ENCODE measurements at regions not wholly inside any gene's neighbourhood (a gene's known extent, or its start where the extent isn't known, plus 50 kb on each side); places are given as distances from the start of the nearest gene placed in this dataset.

DNA sequence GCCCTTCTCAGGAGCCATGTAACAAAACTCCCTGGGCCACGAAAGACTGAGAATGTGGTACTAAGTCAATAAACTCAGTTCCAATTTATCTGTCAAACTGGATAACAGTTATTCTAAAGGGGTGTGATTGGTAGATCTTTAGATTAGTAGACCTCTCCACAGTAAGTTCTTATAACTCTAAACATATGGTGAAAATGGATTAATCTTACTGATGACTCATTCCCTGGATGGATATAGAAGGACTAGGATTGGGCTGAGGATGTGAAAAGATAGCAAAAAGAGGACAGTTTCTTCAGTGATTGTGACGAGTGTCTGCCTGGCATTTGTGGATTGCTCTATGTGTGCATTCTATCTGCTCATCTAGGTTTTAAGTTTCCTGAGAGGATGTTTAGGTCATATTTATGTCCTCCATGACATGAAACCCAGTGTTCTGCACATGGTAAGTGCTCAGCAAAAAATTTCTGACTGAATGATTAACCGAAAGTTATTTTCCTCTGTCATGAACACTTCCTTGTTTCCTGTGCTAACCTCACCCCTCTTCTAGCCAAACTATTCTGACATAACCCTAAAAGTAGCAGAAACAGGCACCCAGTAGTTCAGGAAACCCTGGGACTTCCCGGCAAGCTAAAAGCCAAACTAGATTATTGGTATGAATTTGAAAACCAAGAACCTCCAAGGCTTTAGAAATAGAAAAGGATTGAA lies 397.5 kb upstream of the PLXNA2 start:
- H2BK120ac ChIP-seq (ENCODE audit: low read depth, low read length) = no peak overlapping the region
- no peak overlapping the region for H4K8ac ChIP-seq (ENCODE audit: low read depth, low read length)
- WGBS (ENCODE audit: extremely low coverage, insufficient coverage, low lambda C conversion rate) = no CpG with 5 or more reads among the region's 4 CpGs
- H3K27me3 ChIP-seq (ENCODE audit: insufficient read depth, low read length, poor library complexity) = no peaks in the 10 kb centered on the region
- H3K4me2 ChIP-seq (ENCODE audit: low read length) = no peak overlapping the region
- no peaks in the 10 kb centered on the region for H3K79me2 ChIP-seq (ENCODE audit: control insufficient read depth, insufficient read depth, low read length)
- H3K79me1 ChIP-seq (ENCODE audit: low read length) = no peaks in the 10 kb centered on the region
- no peak overlapping the region for H3K23ac ChIP-seq (ENCODE audit: low read length)
- H3K18ac ChIP-seq (ENCODE audit: low read length) = no peak overlapping the region
- peak overlapping the region; percentile 5 for H4K5ac ChIP-seq (ENCODE audit: low read length)
- H3K4me1 ChIP-seq (ENCODE audit: control insufficient read depth, low read depth, low read length) = no peaks in the 10 kb centered on the region
- H3K56ac ChIP-seq (ENCODE audit: low read length) = no peak overlapping the region
- no peak overlapping the region for H3K9ac ChIP-seq (ENCODE audit: low read length)
- no peak overlapping the region for H2BK5ac ChIP-seq (ENCODE audit: low read length)
- DNase-seq = no peak
- no peak overlapping the region for H2BK15ac ChIP-seq (replicated peaks; ENCODE audit: low read depth)
- peak overlapping the region; percentile 24 for H3K4ac ChIP-seq (ENCODE audit: low read depth, low read length)
- no peak overlapping the region for H3K27ac ChIP-seq (ENCODE audit: low read depth, low read length)
- H2AK5ac ChIP-seq (ENCODE audit: low read length) = no peak overlapping the region
- no peak overlapping the region for H3K4me3 ChIP-seq (ENCODE audit: low read length)
- H3K36me3 ChIP-seq (ENCODE audit: control insufficient read depth, insufficient read depth, low read length) = no peaks in the 10 kb centered on the region

DNA sequence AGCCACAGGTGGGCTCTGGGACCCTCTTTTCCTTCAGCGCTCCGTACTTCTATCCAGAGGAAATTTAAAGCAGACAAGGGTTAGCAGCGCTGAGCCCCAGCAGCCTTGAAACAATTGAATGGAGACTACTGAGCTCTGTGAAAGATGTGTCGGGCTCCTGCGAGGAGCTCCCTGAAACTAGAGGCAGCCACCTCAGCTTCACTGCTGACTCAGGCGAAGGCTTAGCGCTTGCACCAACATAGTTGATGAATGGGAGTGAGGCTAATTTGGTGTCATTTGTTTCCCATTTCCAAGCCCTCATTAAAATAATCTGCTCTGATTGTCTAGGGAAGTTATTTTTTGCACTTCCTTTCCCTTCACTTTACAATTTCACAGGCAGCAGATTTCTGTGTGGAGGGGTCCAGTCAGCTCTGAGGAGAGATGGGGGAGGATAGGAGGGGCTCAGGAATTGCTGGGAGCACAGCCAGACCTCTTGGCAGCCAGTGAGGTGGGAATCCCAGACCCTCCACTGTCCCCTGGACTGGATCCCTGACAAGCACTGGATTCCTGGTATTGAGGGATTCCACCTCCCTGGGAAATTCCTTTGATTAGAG lies 398.9 kb upstream of the PLXNA2 start:
- Histone ChIP-seq H3K18ac (ENCODE audit: low read length) (no peak overlapping the region), H3K79me2 (ENCODE audit: control insufficient read depth, insufficient read depth, low read length) (no peaks in the 10 kb centered on the region), H3K4ac (ENCODE audit: low read depth, low read length) (peak overlapping the region; percentile 75), H3K27me3 (ENCODE audit: insufficient read depth, low read length, poor library complexity) (no peaks in the 10 kb centered on the region), H4K8ac (ENCODE audit: low read depth, low read length) (no peak overlapping the region), H3K23ac (ENCODE audit: low read length) (no peak overlapping the region), H2BK15ac (replicated peaks; ENCODE audit: low read depth) (no peak overlapping the region), H3K56ac (ENCODE audit: low read length) (no peak overlapping the region), H3K36me3 (ENCODE audit: control insufficient read depth, insufficient read depth, low read length) (no peaks in the 10 kb centered on the region), H3K9ac (ENCODE audit: low read length) (no peak overlapping the region), H3K4me2 (ENCODE audit: low read length) (no peak overlapping the region), H4K5ac (ENCODE audit: low read length) (no peak overlapping the region), H2BK5ac (ENCODE audit: low read length) (no peak overlapping the region), H3K4me3 (ENCODE audit: low read length) (no peak overlapping the region), H3K79me1 (ENCODE audit: low read length) (no peaks in the 10 kb centered on the region), H3K4me1 (ENCODE audit: control insufficient read depth, low read depth, low read length) (no peaks in the 10 kb centered on the region), H2BK120ac (ENCODE audit: low read depth, low read length) (no peak overlapping the region), H3K27ac (ENCODE audit: low read depth, low read length) (no peak overlapping the region), H2AK5ac (ENCODE audit: low read length) (no peak overlapping the region)
- DNase-seq = no peak
- no CpG with 5 or more reads among the region's 7 CpGs for whole genome bisulfite sequencing (ENCODE audit: extremely low coverage, insufficient coverage, low lambda C conversion rate)

DNA sequence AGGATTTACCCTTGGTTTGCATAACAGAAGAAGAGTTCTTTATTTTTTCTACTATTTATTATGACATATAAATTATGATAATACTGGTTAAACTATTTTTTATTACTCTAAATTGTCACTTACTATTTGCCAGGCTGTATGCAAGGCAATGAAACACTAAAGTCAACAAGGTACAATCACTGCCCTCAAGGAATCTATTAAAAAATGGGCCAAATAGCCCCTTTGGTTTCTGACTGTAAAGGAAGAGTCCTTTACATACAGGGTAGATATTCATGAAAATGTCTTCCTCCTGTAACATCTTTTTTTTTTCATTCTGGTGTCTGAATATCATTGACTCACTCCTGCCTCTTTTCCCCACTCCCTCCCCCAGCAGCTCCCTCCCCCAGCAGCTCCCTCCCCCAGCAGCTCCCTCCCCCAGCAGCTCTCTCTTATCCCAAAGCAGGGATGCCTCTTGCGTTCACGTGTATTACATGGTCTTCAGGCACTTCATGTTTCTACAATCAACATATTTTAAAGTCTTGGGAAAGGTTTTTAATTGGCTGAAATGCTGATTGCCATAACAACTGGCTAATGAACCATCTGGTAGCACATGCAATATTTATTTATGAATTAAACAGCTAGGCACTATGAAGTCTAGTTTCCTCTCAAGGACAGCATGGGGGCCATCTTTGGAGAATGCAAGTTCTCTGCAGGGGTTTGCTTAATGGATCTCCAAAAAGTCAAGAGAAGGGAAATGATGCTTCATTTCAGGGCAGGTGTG lies 400.4 kb upstream of the PLXNA2 start:
- DNase-seq = no peak
- no peak overlapping the region for H3K18ac ChIP-seq (ENCODE audit: low read length)
- no peaks in the 10 kb centered on the region for H3K79me1 ChIP-seq (ENCODE audit: low read length)
- no peak overlapping the region for H2BK120ac ChIP-seq (ENCODE audit: low read depth, low read length)
- WGBS (ENCODE audit: extremely low coverage, insufficient coverage, low lambda C conversion rate) = no CpG with 5 or more reads among the region's 2 CpGs
- H4K5ac ChIP-seq (ENCODE audit: low read length) = no peak overlapping the region
- H2AK5ac ChIP-seq (ENCODE audit: low read length) = no peak overlapping the region
- no peak overlapping the region for H3K4me3 ChIP-seq (ENCODE audit: low read length)
- H3K27me3 ChIP-seq (ENCODE audit: insufficient read depth, low read length, poor library complexity) = no peaks in the 10 kb centered on the region
- no peak overlapping the region for H2BK15ac ChIP-seq (replicated peaks; ENCODE audit: low read depth)
- no peak overlapping the region for H3K23ac ChIP-seq (ENCODE audit: low read length)
- no peaks in the 10 kb centered on the region for H3K36me3 ChIP-seq (ENCODE audit: control insufficient read depth, insufficient read depth, low read length)
- H3K4me1 ChIP-seq (ENCODE audit: control insufficient read depth, low read depth, low read length) = no peaks in the 10 kb centered on the region
- H3K79me2 ChIP-seq (ENCODE audit: control insufficient read depth, insufficient read depth, low read length) = no peaks in the 10 kb centered on the region
- no peak overlapping the region for H4K8ac ChIP-seq (ENCODE audit: low read depth, low read length)
- no peak overlapping the region for H3K4ac ChIP-seq (ENCODE audit: low read depth, low read length)
- no peak overlapping the region for H3K27ac ChIP-seq (ENCODE audit: low read depth, low read length)
- no peak overlapping the region for H3K56ac ChIP-seq (ENCODE audit: low read length)
- H3K4me2 ChIP-seq (ENCODE audit: low read length) = no peak overlapping the region
- H2BK5ac ChIP-seq (ENCODE audit: low read length) = no peak overlapping the region
- H3K9ac ChIP-seq (ENCODE audit: low read length) = no peak overlapping the region

- Histone ChIP-seq H3K18ac (ENCODE audit: low read length) (no peak overlapping the region), H2BK15ac (replicated peaks; ENCODE audit: low read depth) (no peak overlapping the region), H3K4me3 (ENCODE audit: low read length) (no peak overlapping the region), H2BK120ac (ENCODE audit: low read depth, low read length) (no peak overlapping the region), H3K4ac (ENCODE audit: low read depth, low read length) (no peak overlapping the region), H3K23ac (ENCODE audit: low read length) (no peak overlapping the region), H3K56ac (ENCODE audit: low read length) (no peak overlapping the region), H2BK5ac (ENCODE audit: low read length) (no peak overlapping the region), H3K36me3 (ENCODE audit: control insufficient read depth, insufficient read depth, low read length) (no peaks in the 10 kb centered on the region), H2AK5ac (ENCODE audit: low read length) (no peak overlapping the region), H4K5ac (ENCODE audit: low read length) (no peak overlapping the region), H3K9ac (ENCODE audit: low read length) (no peak overlapping the region), H3K79me1 (ENCODE audit: low read length) (no peaks in the 10 kb centered on the region), H3K4me1 (ENCODE audit: control insufficient read depth, low read depth, low read length) (no peaks in the 10 kb centered on the region), H3K4me2 (ENCODE audit: low read length) (no peak overlapping the region), H4K8ac (ENCODE audit: low read depth, low read length) (no peak overlapping the region), H3K79me2 (ENCODE audit: control insufficient read depth, insufficient read depth, low read length) (no peaks in the 10 kb centered on the region), H3K27me3 (ENCODE audit: insufficient read depth, low read length, poor library complexity) (no peaks in the 10 kb centered on the region), H3K27ac (ENCODE audit: low read depth, low read length) (no peak overlapping the region)
- no peak for DNase-seq
- no CpG with 5 or more reads among the region's 2 CpGs for WGBS (ENCODE audit: extremely low coverage, insufficient coverage, low lambda C conversion rate)
Observed at GRCh38 chr1:208646431-208646830, 402.2 kb upstream of the PLXNA2 start.

DNA sequence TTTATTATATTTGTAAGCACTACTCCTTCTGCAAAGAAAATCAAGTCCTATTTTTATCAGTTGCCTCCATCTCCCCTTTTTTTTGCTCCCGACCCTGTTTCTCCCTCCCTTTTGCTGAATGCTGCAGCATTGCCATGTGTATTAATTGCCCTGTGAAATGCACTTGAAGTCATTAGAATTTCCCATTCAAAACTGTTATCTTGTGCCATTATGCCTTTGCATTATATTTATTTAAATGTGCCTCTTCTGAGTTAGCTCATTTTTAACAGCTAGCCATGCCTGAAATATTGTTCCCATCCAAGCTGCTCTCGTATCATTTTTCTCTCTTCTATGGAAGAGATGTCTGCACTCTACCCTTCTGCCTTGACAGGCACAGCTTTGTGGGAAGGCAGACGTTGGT lies 404.0 kb upstream of the PLXNA2 start:
- no peak overlapping the region for H4K5ac ChIP-seq (ENCODE audit: low read length)
- no peak overlapping the region for H3K4me2 ChIP-seq (ENCODE audit: low read length)
- peaks cover 2% of the 10 kb centered on the region for H3K4me1 ChIP-seq (ENCODE audit: control insufficient read depth, low read depth, low read length)
- no CpG with 5 or more reads among the region's 3 CpGs for WGBS (ENCODE audit: extremely low coverage, insufficient coverage, low lambda C conversion rate)
- no peak overlapping the region for H2AK5ac ChIP-seq (ENCODE audit: low read length)
- no peak overlapping the region for H4K8ac ChIP-seq (ENCODE audit: low read depth, low read length)
- no peak overlapping the region for H3K4me3 ChIP-seq (ENCODE audit: low read length)
- no peak for DNase-seq
- no peak overlapping the region for H2BK15ac ChIP-seq (replicated peaks; ENCODE audit: low read depth)
- H3K4ac ChIP-seq (ENCODE audit: low read depth, low read length) = no peak overlapping the region
- no peak overlapping the region for H3K27ac ChIP-seq (ENCODE audit: low read depth, low read length)
- H3K79me1 ChIP-seq (ENCODE audit: low read length) = no peaks in the 10 kb centered on the region
- no peaks in the 10 kb centered on the region for H3K27me3 ChIP-seq (ENCODE audit: insufficient read depth, low read length, poor library complexity)
- no peak overlapping the region for H3K23ac ChIP-seq (ENCODE audit: low read length)
- no peak overlapping the region for H3K9ac ChIP-seq (ENCODE audit: low read length)
- no peak overlapping the region for H2BK5ac ChIP-seq (ENCODE audit: low read length)
- H3K18ac ChIP-seq (ENCODE audit: low read length) = no peak overlapping the region
- no peak overlapping the region for H2BK120ac ChIP-seq (ENCODE audit: low read depth, low read length)
- H3K56ac ChIP-seq (ENCODE audit: low read length) = no peak overlapping the region
- no peaks in the 10 kb centered on the region for H3K79me2 ChIP-seq (ENCODE audit: control insufficient read depth, insufficient read depth, low read length)
- H3K36me3 ChIP-seq (ENCODE audit: control insufficient read depth, insufficient read depth, low read length) = no peaks in the 10 kb centered on the region
